Transverse colon (tissue), 3 donors: ENCODE measurements at regions not wholly inside any gene's neighbourhood (a gene's known extent, or its start where the extent isn't known, plus 50 kb on each side); places are given as distances from the start of the nearest gene placed in this dataset.

Source experiments
- POLR2A ChIP-seq: fragments of 450-650 bp; IDR thresholded peaks from one replicate; pipeline ENCODE4 v1.6.1; 2016; ENCODE audit warnings: antibody characterized with exemption, mild to moderate bottlenecking, moderate library complexity
- TF ChIP-seq, protein P1 (sequence below), 5 experiments: fragments of 200-600 bp in 3 of 5; fragments of 450-650 bp in 2 of 5; sonication (generic) in 3 of 5; IDR thresholded peaks; 1 replicate in 2 of 5; 2 replicates in 3 of 5; pipeline ENCODE4 v1.5.1; 2016 to 2017; ENCODE audit warnings: antibody characterized with exemption in 5 of 5, inconsistent platforms in 3 of 5, mild to moderate bottlenecking in 2 of 5, moderate library complexity in 1 of 5

DNA sequence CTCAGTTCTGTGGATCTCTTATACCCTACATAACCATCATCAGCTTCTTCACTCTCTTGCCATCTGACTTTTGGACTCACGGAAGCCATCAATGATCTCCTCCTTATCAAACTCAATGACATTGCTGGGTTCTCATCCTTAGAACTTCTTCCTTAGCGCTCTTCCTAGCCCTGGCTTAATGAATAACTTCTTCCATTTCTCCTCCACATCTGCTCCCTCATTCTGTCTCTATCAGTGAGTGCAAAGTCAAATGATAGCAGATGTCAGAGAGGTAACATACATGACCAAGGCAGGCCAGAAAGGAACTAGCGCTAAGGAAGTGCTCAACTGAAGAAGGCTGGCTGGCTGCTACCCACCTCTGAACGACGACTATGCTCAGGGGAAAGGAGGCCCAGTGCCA is 449.8 kb downstream of the COG6 start:
- no peak for TF ChIP-seq POLR2A
- TF ChIP-seq, protein P1, sequence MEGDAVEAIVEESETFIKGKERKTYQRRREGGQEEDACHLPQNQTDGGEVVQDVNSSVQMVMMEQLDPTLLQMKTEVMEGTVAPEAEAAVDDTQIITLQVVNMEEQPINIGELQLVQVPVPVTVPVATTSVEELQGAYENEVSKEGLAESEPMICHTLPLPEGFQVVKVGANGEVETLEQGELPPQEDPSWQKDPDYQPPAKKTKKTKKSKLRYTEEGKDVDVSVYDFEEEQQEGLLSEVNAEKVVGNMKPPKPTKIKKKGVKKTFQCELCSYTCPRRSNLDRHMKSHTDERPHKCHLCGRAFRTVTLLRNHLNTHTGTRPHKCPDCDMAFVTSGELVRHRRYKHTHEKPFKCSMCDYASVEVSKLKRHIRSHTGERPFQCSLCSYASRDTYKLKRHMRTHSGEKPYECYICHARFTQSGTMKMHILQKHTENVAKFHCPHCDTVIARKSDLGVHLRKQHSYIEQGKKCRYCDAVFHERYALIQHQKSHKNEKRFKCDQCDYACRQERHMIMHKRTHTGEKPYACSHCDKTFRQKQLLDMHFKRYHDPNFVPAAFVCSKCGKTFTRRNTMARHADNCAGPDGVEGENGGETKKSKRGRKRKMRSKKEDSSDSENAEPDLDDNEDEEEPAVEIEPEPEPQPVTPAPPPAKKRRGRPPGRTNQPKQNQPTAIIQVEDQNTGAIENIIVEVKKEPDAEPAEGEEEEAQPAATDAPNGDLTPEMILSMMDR (IDR thresholded peaks at IDR 0.05): no peak
